Posterior vena cava (tissue), 2 donors: ENCODE measurements at regions not wholly inside any gene's neighbourhood (a gene's known extent, or its start where the extent isn't known, plus 50 kb on each side); places are given as distances from the start of the nearest gene placed in this dataset.
A peak's percentile ranks its signal among the peaks of the same experiment; 100 is the strongest.
"Not testable (repeated sequence)": the region's sequence is repeated elsewhere in the genome, so short reads cannot be mapped to it uniquely, and the experiment has no call there.

Experiments
- DNase-seq: peaks from one replicate; pipeline ENCODE4 v3.0.0-alpha.2; 2020; ENCODE audit warnings: low spot score
- intact Hi-C, 2 donors: fragments of 100-400 bp; cut with DNase I; formaldehyde crosslinking; loops; one replicate each; pipeline versions ENCODE4 v1.14.1 to v1.14.2; 2022 to 2023
- donor health status: DM: yes; HTN: yes; CAD: no.
- donor health status: DM: yes; HTN: yes; CAD: no.

- DNase-seq = no peak
- intact Hi-C loops = no loop called here
These were observed 254.0 kb upstream of the RBMS1 start for GRCh38 chr2:160747501-160748170.

- DNase-seq = no peak
- intact Hi-C loops = no loop called here
These were observed 257.4 kb upstream of the RBMS1 start for GRCh38 chr2:160751021-160751420.

GRCh38 chr2:160752475-160753330 lies 259.1 kb upstream of the RBMS1 start:
- no peak for DNase-seq
- intact Hi-C loops = no loop called here

GRCh38 chr2:160753331-160753654 lies 259.7 kb upstream of the RBMS1 start:
- no peak for DNase-seq
- intact Hi-C loops = no loop called here

GRCh38 chr2:160753960-160754359 lies 260.4 kb upstream of the RBMS1 start:
- intact Hi-C loops = no loop called here
- DNase-seq = no peak

- intact Hi-C loops = no loop called here
- no peak for DNase-seq
These were observed 262.9 kb upstream of the RBMS1 start for GRCh38 chr2:160756481-160756880.

GRCh38 chr2:160762493-160763128 lies 269.0 kb upstream of the RBMS1 start:
- intact Hi-C loops = not testable (repeated sequence)
- DNase-seq = peak; percentile 62

GRCh38 chr2:160783474-160783873 lies 289.9 kb upstream of the RBMS1 start:
- DNase-seq = no peak
- intact Hi-C loops = no loop called here

- DNase-seq = no peak
- intact Hi-C loops = no loop called here
These were observed 290.4 kb upstream of the RBMS1 start for GRCh38 chr2:160784034-160784433.

GRCh38 chr2:160790738-160791137 lies 297.1 kb upstream of the RBMS1 start:
- no peak for DNase-seq
- intact Hi-C loops = no loop called here

- intact Hi-C loops = no loop called here
- DNase-seq = no peak
These were observed 298.3 kb upstream of the RBMS1 start for GRCh38 chr2:160791884-160792283.

- DNase-seq = no peak
- intact Hi-C loops = no loop called here
These were observed 299.2 kb upstream of the RBMS1 start for GRCh38 chr2:160792837-160793236.

GRCh38 chr2:160794926-160795325 lies 301.3 kb upstream of the RBMS1 start:
- intact Hi-C loops = no loop called here

GRCh38 chr2:160803881-160804280 lies 310.3 kb upstream of the RBMS1 start:
- intact Hi-C loops = no loop called here

More at GRCh38 chr2:160794926-160795325, 301.3 kb upstream of the RBMS1 start:
- DNase-seq = no peak

GRCh38 chr2:160810406-160810805 lies 316.8 kb upstream of the RBMS1 start:
- intact Hi-C loops = no loop called here

More at GRCh38 chr2:160803881-160804280, 310.3 kb upstream of the RBMS1 start:
- no peak for DNase-seq

GRCh38 chr2:160812830-160813505 lies 319.4 kb upstream of the RBMS1 start:
- intact Hi-C loops = no loop called here
- DNase-seq = no peak

More at GRCh38 chr2:160810406-160810805, 316.8 kb upstream of the RBMS1 start:
- no peak for DNase-seq

- no peak for DNase-seq
- intact Hi-C loops = no loop called here
These were observed 319.9 kb upstream of the RBMS1 start for GRCh38 chr2:160813506-160813858.

GRCh38 chr2:160816916-160817499 lies 323.4 kb upstream of the RBMS1 start:
- intact Hi-C loops = no loop called here
- DNase-seq = no peak

GRCh38 chr2:160820691-160821090 lies 327.1 kb upstream of the RBMS1 start:
- no peak for DNase-seq
- intact Hi-C loops = no loop called here

- intact Hi-C loops = no loop called here
- DNase-seq = no peak
These were observed 328.4 kb upstream of the RBMS1 start for GRCh38 chr2:160822006-160822405.
